ENCODE measurements at regions not wholly inside any gene's neighbourhood (a gene's known extent, or its start where the extent isn't known, plus 50 kb on each side); places are given as distances from the start of the nearest gene placed in this dataset.

- TF ChIP-seq, protein P1, sequence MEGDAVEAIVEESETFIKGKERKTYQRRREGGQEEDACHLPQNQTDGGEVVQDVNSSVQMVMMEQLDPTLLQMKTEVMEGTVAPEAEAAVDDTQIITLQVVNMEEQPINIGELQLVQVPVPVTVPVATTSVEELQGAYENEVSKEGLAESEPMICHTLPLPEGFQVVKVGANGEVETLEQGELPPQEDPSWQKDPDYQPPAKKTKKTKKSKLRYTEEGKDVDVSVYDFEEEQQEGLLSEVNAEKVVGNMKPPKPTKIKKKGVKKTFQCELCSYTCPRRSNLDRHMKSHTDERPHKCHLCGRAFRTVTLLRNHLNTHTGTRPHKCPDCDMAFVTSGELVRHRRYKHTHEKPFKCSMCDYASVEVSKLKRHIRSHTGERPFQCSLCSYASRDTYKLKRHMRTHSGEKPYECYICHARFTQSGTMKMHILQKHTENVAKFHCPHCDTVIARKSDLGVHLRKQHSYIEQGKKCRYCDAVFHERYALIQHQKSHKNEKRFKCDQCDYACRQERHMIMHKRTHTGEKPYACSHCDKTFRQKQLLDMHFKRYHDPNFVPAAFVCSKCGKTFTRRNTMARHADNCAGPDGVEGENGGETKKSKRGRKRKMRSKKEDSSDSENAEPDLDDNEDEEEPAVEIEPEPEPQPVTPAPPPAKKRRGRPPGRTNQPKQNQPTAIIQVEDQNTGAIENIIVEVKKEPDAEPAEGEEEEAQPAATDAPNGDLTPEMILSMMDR (IDR thresholded peaks at IDR 0.05) = no peak
- TF ChIP-seq EP300 (IDR thresholded peaks at IDR 0.05) = no peak
Measured at GRCh38 chr6:135748189-135748588, 103.3 kb upstream of the PDE7B start.
